MCF 10A (cell line): ENCODE measurements at regions not wholly inside any gene's neighbourhood (a gene's known extent, or its start where the extent isn't known, plus 50 kb on each side); places are given as distances from the start of the nearest gene placed in this dataset.

Experiments
- BruUV-seq: library from RNA; stranded (reverse); fragments of 400-500 nt; replicated peaks from 2 replicates; lab custom pipeline; 2021; lab: Mats Ljungman, UMichigan
- CTCF ChIA-PET: fragments of 300-600 bp; sonication (Branson Sonifier 250); formaldehyde crosslinking; extraction: SDS; loops from one replicate; lab custom pipeline; 2021; ENCODE audit warnings: antibody characterized with exemption, inconsistent platforms; lab: Yijun Ruan, JAX
- POLR2A ChIA-PET: fragments of 300-600, 350-650 bp; sonication (Branson Sonifier 250); formaldehyde crosslinking; extraction: SDS; loops from one replicate; lab custom pipeline; 2020; ENCODE audit warnings: antibody characterized with exemption, inconsistent platforms; lab: Yijun Ruan, JAX
- DNase-seq: peaks from one replicate; pipeline ENCODE4 v3.0.0-alpha.2; 2018; ENCODE audit not compliant: unreplicated experiment
- H3K27ac Mint-ChIP-seq: one replicate; pipeline ENCODE4 v1.8.0; 2022; ENCODE audit warnings: mild to moderate bottlenecking, low read depth, mixed read lengths; ENCODE audit not compliant: unreplicated experiment
- H3K27me3 Mint-ChIP-seq: one replicate; pipeline ENCODE4 v1.8.0; 2022; ENCODE audit warnings: mixed read lengths; ENCODE audit not compliant: insufficient read depth, unreplicated experiment
- H3K36me3 Mint-ChIP-seq: one replicate; pipeline ENCODE4 v1.8.0; 2022; ENCODE audit warnings: mild to moderate bottlenecking, moderate library complexity, mixed read lengths; ENCODE audit not compliant: insufficient read depth, unreplicated experiment
- H3K4me1 Mint-ChIP-seq: one replicate; pipeline ENCODE4 v1.8.0; 2022; ENCODE audit warnings: mixed read lengths; ENCODE audit not compliant: insufficient read depth, unreplicated experiment
- H3K4me3 Mint-ChIP-seq: one replicate; pipeline ENCODE4 v1.8.0; 2022; ENCODE audit warnings: mild to moderate bottlenecking, moderate library complexity, mixed read lengths; ENCODE audit not compliant: unreplicated experiment
- H3K9me3 Mint-ChIP-seq: one replicate; pipeline ENCODE4 v1.8.0; 2022; ENCODE audit warnings: mixed read lengths; ENCODE audit not compliant: unreplicated experiment
- intact Hi-C: fragments of 100-400 bp; cut with micrococcal nuclease; formaldehyde crosslinking; loops from 2 replicates; pipeline ENCODE4 v1.14.1; 2022
- TF ChIP-seq, protein P1 (sequence below): fragments of 200-600 bp; IDR thresholded peaks from one replicate; pipeline ENCODE4 v1.8.0; 2022; ENCODE audit warnings: antibody characterized with exemption, mild to moderate bottlenecking; ENCODE audit not compliant: unreplicated experiment

DNA sequence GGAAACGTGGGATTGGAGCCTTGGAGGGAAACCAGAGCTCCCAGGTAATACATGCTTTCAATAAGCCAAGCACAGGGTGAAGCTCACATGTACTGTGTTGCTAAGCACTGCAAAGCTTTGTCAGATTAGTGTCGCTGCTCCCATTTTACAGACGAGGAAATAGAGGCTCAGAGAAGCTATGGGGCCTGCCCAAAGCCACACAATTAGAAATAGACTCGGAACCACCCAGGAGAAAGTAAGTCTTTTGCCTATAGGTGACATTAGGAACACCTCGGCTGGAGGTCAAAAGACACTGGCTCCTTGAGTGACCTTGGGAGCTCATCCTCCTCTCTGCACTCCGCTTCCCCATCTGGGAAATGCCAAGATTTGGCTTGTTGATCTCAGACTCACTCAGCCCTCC lies 175.6 kb upstream of the ZC3H12A start:
- TF ChIP-seq, protein P1, sequence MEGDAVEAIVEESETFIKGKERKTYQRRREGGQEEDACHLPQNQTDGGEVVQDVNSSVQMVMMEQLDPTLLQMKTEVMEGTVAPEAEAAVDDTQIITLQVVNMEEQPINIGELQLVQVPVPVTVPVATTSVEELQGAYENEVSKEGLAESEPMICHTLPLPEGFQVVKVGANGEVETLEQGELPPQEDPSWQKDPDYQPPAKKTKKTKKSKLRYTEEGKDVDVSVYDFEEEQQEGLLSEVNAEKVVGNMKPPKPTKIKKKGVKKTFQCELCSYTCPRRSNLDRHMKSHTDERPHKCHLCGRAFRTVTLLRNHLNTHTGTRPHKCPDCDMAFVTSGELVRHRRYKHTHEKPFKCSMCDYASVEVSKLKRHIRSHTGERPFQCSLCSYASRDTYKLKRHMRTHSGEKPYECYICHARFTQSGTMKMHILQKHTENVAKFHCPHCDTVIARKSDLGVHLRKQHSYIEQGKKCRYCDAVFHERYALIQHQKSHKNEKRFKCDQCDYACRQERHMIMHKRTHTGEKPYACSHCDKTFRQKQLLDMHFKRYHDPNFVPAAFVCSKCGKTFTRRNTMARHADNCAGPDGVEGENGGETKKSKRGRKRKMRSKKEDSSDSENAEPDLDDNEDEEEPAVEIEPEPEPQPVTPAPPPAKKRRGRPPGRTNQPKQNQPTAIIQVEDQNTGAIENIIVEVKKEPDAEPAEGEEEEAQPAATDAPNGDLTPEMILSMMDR, result no peak
- intact Hi-C loops, result no loop called here
- no peak for DNase-seq
- H3K9me3 Mint-ChIP-seq, result no peaks in the 10 kb centered on the region
- ChIA-PET POLR2A (no interaction called here), CTCF (interaction anchor here (0.5 to 1.0 kb wide), 2 partner anchors 95 to 722 kb away, joined by 3 read pairs; no protein-coding TSS in a partner anchor)
- BruUV-seq, result no TSS peak
- H3K4me1 Mint-ChIP-seq, result no peaks in the 10 kb centered on the region
- H3K27ac Mint-ChIP-seq, result no peak overlapping the region
- H3K36me3 Mint-ChIP-seq, result no peaks in the 10 kb centered on the region
- H3K4me3 Mint-ChIP-seq, result no peak overlapping the region
- peaks cover 47% of the 10 kb centered on the region for H3K27me3 Mint-ChIP-seq

GRCh38 chr1:37299216-37299615 lies 175.2 kb upstream of the ZC3H12A start:
- Mint-ChIP-seq H3K4me3 (no peak overlapping the region), H3K9me3 (no peaks in the 10 kb centered on the region), H3K36me3 (no peaks in the 10 kb centered on the region), H3K27ac (no peak overlapping the region), H3K4me1 (no peaks in the 10 kb centered on the region), H3K27me3 (peaks cover 42% of the 10 kb centered on the region)
- BruUV-seq, result no TSS peak
- POLR2A ChIA-PET, result no interaction called here
- intact Hi-C loops, result no loop called here
- TF ChIP-seq, protein P1, result no peak
- CTCF ChIA-PET, result interaction anchor here (1.0 kb wide), 1 partner anchor 723 kb away, joined by 3 read pairs; no protein-coding TSS in a partner anchor
- DNase-seq, result no peak

GRCh38 chr1:37303884-37304574 lies 170.4 kb upstream of the ZC3H12A start:
- POLR2A ChIA-PET, result interaction anchor here (0.7 kb wide), 1 partner anchor 14 kb away, joined by 3 read pairs; no protein-coding TSS in a partner anchor
- no peak for DNase-seq
- H3K27ac Mint-ChIP-seq, result no peak overlapping the region
- H3K27me3 Mint-ChIP-seq, result peaks cover 1% of the 10 kb centered on the region
- no peaks in the 10 kb centered on the region for H3K4me1 Mint-ChIP-seq
- BruUV-seq, result no TSS peak
- H3K36me3 Mint-ChIP-seq, result no peaks in the 10 kb centered on the region
- no peaks in the 10 kb centered on the region for H3K9me3 Mint-ChIP-seq
- no peak overlapping the region for H3K4me3 Mint-ChIP-seq
- CTCF ChIA-PET, result no interaction called here
- TF ChIP-seq, protein P1, result no peak
- intact Hi-C loops, result no loop called here

DNA sequence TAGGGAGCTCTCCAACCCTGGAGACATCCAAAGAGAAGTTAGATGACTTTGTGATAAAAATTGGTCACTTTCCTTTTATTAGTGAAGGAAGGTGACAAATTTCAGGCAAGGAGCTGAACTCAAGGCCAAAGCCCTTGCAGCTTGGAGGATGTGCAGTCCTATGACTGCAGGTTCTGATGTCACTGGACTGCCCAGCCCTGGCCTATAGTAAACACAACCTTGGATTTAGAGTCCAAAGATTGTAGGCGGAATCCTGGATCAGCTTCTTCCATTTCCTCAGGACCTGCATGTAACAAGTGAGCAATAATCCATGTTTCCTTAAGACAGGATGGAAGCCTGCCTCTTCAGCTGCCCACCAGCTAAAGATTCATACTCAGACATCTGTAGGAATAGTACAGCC lies 169.3 kb upstream of the ZC3H12A start:
- CTCF ChIA-PET, result no interaction called here
- no TSS peak for BruUV-seq
- peaks cover 12% of the 10 kb centered on the region for H3K27me3 Mint-ChIP-seq
- TF ChIP-seq, protein P1, result no peak
- no peak for DNase-seq
- H3K27ac Mint-ChIP-seq, result no peak overlapping the region
- POLR2A ChIA-PET, result no interaction called here
- no peaks in the 10 kb centered on the region for H3K9me3 Mint-ChIP-seq
- H3K4me1 Mint-ChIP-seq, result no peaks in the 10 kb centered on the region
- no peak overlapping the region for H3K4me3 Mint-ChIP-seq
- no peaks in the 10 kb centered on the region for H3K36me3 Mint-ChIP-seq
- intact Hi-C loops, result no loop called here
